ENCODE measurements at regions not wholly inside any gene's neighbourhood (a gene's known extent, or its start where the extent isn't known, plus 50 kb on each side); places are given as distances from the start of the nearest gene placed in this dataset.

DNA sequence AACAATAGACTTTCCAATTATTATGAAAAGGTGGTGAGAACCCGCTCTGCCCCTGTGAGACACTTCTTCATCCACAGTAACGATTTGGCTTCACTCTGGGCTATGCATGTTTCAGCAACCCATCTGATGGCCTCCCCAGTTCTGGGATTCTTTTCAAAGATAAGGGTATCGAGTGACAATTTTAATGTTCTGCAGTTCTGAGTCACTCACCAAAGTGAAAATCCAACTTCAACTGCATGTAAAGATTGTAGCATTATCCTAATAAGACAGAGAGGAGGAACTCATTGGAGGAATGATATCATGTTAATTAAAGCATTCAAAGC, 1078.3 kb upstream of the SEMA6A start:
- no peaks in the 10 kb centered on the region for H3K27me3 ChIP-seq
- TF ChIP-seq, protein P1, sequence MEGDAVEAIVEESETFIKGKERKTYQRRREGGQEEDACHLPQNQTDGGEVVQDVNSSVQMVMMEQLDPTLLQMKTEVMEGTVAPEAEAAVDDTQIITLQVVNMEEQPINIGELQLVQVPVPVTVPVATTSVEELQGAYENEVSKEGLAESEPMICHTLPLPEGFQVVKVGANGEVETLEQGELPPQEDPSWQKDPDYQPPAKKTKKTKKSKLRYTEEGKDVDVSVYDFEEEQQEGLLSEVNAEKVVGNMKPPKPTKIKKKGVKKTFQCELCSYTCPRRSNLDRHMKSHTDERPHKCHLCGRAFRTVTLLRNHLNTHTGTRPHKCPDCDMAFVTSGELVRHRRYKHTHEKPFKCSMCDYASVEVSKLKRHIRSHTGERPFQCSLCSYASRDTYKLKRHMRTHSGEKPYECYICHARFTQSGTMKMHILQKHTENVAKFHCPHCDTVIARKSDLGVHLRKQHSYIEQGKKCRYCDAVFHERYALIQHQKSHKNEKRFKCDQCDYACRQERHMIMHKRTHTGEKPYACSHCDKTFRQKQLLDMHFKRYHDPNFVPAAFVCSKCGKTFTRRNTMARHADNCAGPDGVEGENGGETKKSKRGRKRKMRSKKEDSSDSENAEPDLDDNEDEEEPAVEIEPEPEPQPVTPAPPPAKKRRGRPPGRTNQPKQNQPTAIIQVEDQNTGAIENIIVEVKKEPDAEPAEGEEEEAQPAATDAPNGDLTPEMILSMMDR (IDR thresholded peaks at IDR 0.05), result no peak
- TF ChIP-seq POLR2A (IDR thresholded peaks at IDR 0.05), result no peak
- H3K4me1 ChIP-seq, result no peaks in the 10 kb centered on the region
- 84 to 93% methylated on average over 3 of the region's 3 CpGs for WGBS, 2 donors
- no peak overlapping the region for H3K4me3 ChIP-seq (replicated peaks in 1 of 3)
- H3K9me3 ChIP-seq, result no peaks in the 10 kb centered on the region
- intact Hi-C loops (cut with DNase I), result no loop called here
- DNase-seq, result no peak
- no peak overlapping the region for H3K27ac ChIP-seq
- H3K36me3 ChIP-seq, result no peaks in the 10 kb centered on the region

DNA sequence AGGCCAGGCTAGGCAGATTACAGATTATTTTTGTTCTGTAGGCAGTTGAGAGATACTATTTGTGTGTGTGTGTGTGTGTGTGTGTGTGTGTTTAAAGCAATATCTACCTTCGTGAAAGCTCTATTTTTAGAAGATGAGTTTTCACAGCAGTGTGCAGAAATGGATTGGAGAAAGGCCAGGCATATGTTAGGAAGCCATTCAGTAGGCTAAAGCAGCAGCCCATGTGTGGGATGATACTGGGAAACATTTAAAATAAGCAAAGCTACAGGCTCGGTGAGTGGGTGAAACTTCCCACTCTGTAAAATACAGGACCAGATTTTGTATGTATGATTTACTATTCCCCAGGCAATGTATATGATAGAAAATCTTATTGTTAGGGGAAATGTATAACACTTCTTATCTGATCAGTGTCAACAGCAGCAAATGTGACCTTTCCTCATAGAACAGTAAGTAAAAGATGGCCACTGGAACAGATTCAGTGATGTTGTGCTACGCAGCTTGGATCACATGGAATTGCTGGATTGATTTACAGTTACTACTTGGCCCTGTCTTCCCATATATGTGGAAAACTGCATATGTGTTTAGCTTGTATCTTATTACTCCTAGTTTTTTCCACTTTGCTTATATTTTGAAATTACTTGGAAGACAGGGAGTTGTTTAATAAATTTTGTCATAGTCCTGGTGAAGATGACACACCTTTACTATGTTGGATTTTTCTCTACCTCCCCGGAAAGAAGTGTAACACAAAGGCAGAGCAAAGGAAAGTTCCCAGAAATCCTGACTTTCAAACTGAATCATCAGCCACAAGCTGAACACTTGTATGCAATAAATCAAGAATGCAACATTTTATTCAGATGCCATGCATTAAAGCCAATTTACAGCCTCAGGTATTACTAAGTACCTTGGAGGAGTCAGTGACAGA, 1077.7 kb upstream of the SEMA6A start:
- Histone ChIP-seq H3K36me3 (no peaks in the 10 kb centered on the region), H3K27ac (no peak overlapping the region), H3K9me3 (no peaks in the 10 kb centered on the region), H3K27me3 (no peaks in the 10 kb centered on the region), H3K4me1 (no peaks in the 10 kb centered on the region), H3K4me3 (replicated peaks in 1 of 3) (no peak overlapping the region)
- 74 to 75% methylated on average over 4 of the region's 4 CpGs for WGBS, 2 donors
- no peak for DNase-seq
- TF ChIP-seq POLR2A (IDR thresholded peaks at IDR 0.05), result no peak
- TF ChIP-seq, protein P1 (IDR thresholded peaks at IDR 0.05), result no peak
- intact Hi-C loops (cut with DNase I), result no loop called here

DNA sequence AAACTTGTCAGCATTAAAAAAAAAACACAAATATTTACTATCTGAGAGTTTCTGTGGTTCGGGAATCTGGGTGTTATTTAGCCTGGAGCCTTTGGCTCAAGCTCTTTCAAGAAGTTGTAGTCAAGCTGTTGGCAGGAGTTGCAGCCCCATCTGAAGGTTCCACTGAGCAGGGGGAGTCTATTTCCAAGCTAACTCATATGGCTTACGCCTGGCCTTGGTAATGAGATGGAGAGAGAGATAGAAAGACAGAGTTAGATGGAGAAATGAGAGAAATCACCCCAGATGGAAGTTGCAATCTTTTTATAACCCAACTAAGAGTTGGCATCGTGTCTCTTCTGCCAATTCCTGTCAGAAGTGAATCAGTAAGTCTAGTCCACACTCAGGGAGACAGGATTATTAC, 1075.2 kb upstream of the SEMA6A start:
- no peaks in the 10 kb centered on the region for H3K9me3 ChIP-seq
- H3K27me3 ChIP-seq, result no peaks in the 10 kb centered on the region
- TF ChIP-seq POLR2A (IDR thresholded peaks at IDR 0.05), result no peak
- TF ChIP-seq, protein P1 (IDR thresholded peaks at IDR 0.05), result no peak
- intact Hi-C loops (cut with DNase I), result no loop called here
- H3K4me1 ChIP-seq, result no peaks in the 10 kb centered on the region
- H3K4me3 ChIP-seq (replicated peaks in 1 of 3), result no peak overlapping the region
- WGBS, 2 donors, result 87 to 88% methylated on average over 3 of the region's 3 CpGs
- no peak overlapping the region for H3K27ac ChIP-seq
- no peak for DNase-seq
- no peaks in the 10 kb centered on the region for H3K36me3 ChIP-seq

DNA sequence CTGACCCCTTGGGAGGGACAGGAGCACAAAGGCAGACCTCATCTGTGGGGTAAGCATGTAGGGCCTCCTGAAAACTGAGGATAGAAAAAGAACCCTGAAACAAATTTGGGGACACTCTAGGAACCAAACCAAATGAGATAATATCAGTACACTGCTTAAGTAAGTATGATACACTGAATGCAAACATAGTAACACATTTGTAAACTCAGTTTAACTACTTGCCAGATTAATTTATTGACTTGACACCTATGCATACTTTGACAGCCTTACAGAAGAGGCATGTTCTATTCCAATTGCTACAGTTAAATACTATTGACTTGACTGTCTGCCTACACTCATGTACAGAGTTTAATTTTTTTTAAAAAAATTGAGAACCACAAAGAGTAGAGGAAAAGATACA, 1070.8 kb upstream of the SEMA6A start:
- no peak overlapping the region for H3K4me3 ChIP-seq (replicated peaks in 1 of 3)
- intact Hi-C loops (cut with DNase I), result no loop called here
- DNase-seq, result no peak
- no peaks in the 10 kb centered on the region for H3K36me3 ChIP-seq
- H3K9me3 ChIP-seq, result no peaks in the 10 kb centered on the region
- TF ChIP-seq, protein P1 (IDR thresholded peaks at IDR 0.05), result no peak
- TF ChIP-seq POLR2A (IDR thresholded peaks at IDR 0.05), result no peak
- H3K27ac ChIP-seq, result no peak overlapping the region
- no peaks in the 10 kb centered on the region for H3K4me1 ChIP-seq
- H3K27me3 ChIP-seq, result no peaks in the 10 kb centered on the region

DNA sequence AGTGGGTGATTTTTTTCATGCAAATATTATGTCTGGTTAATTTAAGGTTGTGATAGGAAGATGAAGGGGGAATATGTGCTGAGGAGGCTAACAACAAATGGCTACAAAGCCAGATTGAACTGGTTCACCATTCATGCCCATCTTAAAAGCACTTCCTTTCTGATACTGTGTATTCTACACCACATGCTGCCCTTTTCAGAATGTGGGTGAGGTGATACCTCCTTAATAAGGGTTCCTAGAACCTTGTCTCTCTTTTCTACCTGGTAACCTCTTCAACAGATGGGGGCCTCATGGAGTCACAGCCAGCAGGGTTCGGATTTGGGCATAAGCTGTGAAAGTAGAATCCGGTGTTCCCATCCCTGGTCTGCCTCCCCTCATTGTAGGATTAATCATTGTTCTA, 1064.0 kb upstream of the SEMA6A start:
- TF ChIP-seq, protein P1 (IDR thresholded peaks at IDR 0.05), result no peak
- TF ChIP-seq POLR2A (IDR thresholded peaks at IDR 0.05), result no peak
- Histone ChIP-seq H3K9me3 (no peaks in the 10 kb centered on the region), H3K27me3 (no peaks in the 10 kb centered on the region), H3K4me3 (replicated peaks in 1 of 3) (no peak overlapping the region), H3K36me3 (no peaks in the 10 kb centered on the region), H3K4me1 (no peaks in the 10 kb centered on the region), H3K27ac (no peak overlapping the region)
- intact Hi-C loops (cut with DNase I), result no loop called here
- DNase-seq, result no peak
- WGBS, 2 donors, result 71 to 90% methylated on average over 2 of the region's 2 CpGs

Measured in thyroid gland (tissue), 4 donors.